ENCODE measurements at regions not wholly inside any gene's neighbourhood (a gene's known extent, or its start where the extent isn't known, plus 50 kb on each side); places are given as distances from the start of the nearest gene placed in this dataset.
"Not testable (repeated sequence)": the region's sequence is repeated elsewhere in the genome, so short reads cannot be mapped to it uniquely, and the experiment has no call there.

DNA sequence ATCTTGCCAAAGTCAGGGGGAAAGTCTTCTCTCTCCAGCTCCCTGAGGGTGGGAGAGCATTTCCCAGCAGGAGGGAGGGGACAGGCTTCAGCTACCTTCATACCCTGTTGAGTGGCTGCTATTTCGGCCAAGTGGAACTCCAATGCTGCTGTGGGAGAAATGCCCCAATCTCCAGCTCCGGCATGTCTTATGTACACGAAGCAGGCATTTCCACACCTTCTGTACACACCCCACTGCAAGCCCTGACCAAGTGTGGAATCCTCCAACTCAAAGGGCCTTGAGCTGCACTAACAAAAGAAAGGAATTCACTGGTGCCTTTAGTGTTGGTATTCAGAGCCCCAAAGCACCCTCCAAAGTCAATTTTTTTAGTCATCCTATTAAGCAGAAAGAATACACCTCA lies 313.6 kb upstream of the NT5E start:
- DNase-seq (ENCODE audit: insufficient read length, low spot score) (no peak), FAIRE-seq (no peak)

DNA sequence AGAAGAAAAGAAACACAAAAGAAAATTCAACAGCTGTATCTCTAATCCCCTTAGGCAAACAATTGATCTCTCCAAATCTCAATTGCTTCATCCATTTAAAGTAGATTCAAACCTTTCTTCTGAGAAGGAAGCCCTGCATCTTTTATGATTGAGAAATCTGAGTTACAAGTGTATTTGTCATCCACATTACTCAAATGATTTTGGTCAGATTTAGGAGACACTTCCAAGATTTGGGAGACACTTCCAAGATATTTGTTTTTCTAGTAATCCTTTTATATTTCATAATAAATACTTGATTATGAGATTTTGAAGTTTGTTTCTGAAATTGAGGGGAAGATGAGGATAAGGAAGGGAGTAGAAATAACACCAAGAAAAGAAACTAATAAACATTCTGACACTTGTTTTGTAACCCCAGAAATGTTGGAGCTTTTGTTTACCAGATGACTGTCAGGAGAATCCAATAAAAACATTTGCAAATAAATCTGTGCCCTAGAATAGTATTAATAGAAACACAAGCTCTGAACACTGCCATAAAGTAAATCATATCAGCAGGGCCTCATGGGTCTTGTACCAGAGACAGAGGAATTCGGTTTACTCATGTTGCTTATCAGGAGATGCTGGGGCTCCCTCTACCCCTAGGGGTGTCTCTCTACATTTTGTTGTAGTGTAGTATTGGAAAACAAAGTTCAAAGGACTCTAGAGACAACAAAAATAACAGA lies 314.3 kb upstream of the NT5E start:
- FAIRE-seq, result no peak
- no peak for DNase-seq (ENCODE audit: insufficient read length, low spot score)

DNA sequence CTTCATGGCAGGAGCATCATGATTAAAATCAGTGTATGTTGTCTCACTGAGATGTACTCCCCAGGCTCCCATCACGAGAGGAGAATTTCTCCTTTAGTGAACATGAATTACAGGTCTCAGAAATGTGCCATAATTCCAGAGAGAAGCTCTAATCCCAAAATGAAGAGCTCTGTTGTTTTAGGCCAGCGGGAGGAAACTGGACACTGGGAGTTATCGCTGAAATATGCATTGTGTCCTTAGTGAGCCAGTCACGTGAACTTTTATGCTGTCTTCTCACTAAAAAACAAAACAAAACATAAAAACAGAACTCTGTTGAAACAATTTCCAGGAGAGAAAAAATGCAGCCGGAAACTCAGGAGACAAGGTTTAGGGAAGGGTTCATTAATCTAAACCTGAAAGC lies 315.7 kb upstream of the NT5E start:
- FAIRE-seq, result no peak
- DNase-seq (ENCODE audit: insufficient read length, low spot score), result no peak

DNA sequence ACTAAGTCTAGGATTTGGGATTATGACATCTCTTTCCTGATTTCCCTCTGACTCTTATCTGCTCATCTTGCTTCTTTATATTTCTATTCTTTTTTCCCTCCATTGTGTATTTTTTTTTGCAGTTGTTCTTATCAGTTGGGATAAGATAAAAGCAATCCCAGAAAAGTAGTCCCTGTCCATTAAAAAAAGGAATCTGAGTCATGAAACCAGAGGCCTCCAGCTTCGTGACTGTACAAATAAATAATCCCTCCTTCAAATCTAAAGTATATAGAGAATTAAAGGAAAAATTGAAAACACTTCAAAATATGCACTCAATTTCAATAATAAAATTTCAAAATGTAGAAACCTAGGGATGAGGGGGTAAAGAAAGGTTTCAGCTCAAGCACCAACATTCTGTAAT lies 317.8 kb upstream of the NT5E start:
- no peak for FAIRE-seq
- no peak for DNase-seq (ENCODE audit: insufficient read length, low spot score)

DNA sequence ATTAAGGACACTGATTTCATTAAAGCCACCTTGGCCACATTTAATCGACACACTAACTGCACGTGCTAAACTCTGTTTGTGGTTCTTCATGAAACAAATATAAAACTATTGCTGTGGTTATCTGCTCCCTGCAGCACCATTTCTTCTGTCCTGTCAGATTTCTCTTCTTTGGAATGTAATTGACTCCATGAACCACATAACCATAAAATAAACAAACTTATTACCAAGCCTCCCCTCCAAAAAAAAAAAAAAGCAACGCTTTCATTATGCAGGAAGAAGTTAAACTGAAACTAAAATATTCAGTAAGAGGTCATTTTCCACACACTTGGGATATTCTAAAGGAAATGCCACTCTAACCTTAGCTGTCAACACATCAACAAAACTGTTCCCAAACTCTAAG lies 319.1 kb upstream of the NT5E start:
- DNase-seq (ENCODE audit: insufficient read length, low spot score) (no peak), FAIRE-seq (no peak)

DNA sequence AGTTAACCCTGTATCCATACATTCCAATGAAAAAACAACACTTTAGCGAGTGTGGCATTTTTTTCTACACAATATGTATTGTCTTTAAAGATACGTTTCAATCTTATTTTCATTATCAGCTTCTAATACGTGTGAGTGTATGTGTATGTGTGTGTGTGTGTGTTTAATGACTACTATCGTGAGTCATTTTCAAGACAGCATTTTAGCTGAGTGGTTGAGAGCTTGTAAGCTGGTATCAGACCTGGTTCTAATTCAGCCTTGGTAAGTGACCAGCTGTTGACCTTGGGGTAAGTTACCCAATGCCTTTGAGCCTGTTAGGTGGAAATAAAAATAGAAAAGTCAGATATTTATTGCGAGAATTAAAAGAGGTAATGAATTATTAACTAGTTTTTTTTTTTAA lies 320.0 kb upstream of the NT5E start:
- DNase-seq (ENCODE audit: insufficient read length, low spot score) (no peak), FAIRE-seq (no peak)

DNA sequence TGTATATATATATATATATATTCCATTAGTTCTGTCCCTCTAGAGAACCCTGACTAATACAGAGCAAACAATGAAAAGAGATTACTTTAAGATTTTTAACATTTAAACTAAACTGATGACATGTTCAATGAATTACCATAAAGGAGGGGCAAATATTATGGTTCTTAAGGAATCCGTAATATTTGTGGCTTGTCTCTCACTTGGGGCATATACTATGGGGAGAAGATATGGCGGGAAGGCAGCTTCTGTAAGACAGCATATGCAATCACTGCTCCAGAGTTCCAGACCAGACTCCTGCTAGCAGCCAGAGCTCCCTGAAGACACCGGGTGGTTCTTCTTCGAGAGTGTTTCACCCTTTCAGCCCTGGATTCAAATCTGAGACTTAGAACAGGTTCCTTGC lies 321.1 kb upstream of the NT5E start:
- no peak for DNase-seq (ENCODE audit: insufficient read length, low spot score)
- FAIRE-seq, result no peak

DNA sequence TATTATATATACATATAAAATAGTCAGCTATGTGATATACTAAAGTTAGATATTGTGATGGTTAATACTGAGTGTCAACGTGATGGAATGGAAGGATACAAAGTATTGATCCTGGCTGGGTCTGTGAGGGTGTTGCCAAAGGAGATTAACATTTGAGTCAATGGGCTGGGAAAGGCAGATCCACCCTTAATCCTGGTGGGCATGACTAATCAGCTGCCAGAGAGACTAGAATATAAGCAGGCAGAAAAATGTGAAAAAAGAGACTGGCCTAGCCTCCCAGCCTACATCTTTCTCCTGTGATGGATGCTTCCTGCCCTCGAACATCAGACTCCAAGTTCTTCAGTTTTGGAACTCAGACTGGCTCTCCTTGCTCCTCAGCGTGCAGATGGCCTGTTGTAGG lies 321.6 kb upstream of the NT5E start:
- not testable (repeated sequence) for FAIRE-seq

DNA sequence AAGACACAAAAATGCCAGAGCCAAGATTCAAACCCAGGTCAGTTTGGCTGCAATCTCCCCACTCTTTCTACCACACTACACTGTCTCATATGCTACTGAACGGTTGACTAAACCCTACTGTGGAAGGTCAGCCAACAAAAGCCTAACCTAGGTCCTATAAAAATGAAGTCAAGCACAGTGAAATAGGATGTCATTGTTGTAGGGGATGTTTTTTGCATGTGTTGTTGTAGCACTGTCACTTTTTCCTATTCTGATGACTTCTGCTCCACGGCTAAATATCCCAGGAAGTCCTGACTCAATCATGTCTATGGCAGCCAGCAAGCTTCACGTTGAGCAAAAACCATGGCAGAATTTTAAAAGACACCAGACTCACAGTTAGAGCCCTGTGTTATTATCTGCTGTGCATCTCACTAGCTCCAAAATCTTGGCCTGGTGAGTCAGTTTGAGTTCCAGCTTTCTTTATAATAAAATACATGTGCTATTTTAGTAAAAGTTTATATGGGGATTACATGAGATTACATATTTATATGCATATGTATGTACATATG lies 322.1 kb upstream of the NT5E start:
- DNase-seq (ENCODE audit: insufficient read length, low spot score), result no peak
- FAIRE-seq, result no peak

More for the DNA sequence above, 321.6 kb upstream of the NT5E start:
- not testable (repeated sequence) for DNase-seq (ENCODE audit: insufficient read length, low spot score)

DNA sequence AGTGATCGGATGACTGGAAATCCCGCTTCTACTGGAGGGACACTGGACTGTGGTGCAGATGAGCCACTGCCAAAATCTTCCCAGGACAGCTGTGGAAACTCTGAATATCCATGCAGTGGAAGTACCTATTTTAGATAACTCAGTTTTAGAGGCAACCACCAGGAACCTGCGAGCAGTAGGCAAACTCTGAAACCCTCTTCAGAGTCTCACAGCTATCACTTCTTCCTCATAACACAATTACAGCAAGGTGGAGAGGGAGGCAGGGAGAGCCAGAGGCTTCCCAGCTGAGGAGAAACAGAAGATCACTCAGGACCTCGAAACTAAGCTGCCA lies 322.8 kb upstream of the NT5E start:
- DNase-seq (ENCODE audit: insufficient read length, low spot score), result no peak
- FAIRE-seq, result no peak

DNA sequence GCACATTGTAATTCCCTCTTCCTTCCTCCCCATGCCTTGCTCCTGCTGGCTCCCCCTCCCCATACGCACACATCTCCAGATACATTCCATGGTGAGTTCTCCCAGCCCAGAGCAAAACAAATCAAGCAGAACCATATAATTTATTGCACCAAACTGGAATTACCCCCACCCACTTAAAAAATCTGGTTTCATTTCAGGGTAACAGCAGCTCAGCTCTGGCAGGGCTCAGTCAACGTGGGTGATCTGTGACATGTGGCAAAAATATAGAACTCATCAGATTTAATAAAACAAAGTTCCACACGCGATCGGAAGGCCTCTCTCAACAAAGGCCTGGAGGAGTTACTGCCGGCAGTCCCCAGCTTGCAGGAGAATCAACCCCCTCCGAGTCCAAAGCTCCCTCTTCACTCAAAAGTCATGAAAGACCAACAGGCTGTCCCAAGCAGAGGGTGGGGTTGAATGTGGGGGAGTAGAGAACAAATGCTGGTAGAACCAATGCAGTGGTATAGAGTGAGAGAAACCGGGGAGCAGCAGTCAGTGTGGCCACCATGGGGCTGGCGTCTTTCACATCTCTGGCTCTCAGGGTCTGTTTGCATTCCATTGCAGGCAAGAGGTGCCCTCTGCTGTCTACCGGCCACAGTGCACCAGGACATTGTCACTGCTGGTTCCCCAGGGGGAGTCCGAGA lies 323.3 kb upstream of the NT5E start:
- DNase-seq (ENCODE audit: insufficient read length, low spot score) (no peak), FAIRE-seq (no peak)

DNA sequence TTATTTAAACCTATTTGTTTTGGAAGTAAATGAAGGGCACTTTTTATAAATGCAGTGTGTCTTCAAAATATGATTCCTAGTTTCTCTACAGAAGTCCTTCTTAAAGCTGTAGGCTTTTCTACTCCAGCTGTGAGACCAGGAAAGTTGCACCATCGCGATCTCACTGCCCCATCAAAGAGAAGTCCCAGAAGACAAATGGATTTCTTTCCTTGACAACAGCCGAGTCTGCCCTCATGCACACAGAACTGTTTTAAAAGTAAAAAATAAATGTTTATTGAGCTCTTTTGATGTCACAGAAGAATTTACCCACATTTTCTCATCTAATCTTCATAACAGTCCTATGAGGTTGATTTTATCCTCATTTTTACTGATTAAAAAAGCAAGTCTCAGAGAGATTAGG lies 324.4 kb upstream of the NT5E start:
- FAIRE-seq, result no peak
- no peak for DNase-seq (ENCODE audit: insufficient read length, low spot score)

DNA sequence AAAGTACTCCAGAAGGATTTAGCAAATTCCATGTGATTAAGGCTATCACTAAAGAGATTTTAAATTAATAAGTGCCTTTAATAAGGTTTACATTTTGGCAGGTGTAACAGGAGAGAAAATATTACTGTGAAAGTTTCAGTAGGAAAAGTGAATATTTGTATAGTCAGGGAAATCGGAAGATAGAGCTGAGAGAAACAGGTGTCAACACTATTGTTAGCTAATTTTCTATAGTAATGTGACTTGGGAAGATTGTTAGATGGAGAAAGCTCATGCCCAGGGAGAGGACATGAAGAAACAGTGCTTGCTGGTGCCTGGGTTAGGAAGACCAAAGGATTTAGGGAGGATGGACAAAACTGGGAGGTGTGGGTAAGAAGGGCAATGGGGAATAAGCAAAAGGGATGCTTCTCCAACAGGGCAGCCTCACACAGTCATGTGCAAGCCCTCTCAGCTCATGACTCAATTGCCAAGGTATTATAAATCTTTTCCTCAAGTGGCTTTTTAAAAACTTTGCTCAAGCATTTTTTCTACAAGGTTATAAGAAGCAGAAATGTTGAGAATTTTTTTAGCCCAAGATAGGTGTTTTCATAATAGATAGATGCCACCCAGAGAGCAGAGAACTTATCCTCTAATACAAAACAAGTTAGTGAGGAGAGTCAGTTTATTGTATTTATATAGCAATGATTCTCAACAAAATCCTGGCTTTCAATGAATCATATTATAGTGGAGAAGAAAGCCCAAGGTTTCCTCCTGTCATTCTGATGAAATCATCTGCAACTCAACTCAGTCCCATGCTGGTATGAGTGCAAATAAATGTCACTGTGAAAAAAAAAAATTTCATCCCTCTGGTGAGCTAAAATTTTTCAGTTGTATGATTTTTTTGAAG lies 325.2 kb upstream of the NT5E start:
- FAIRE-seq (no peak), DNase-seq (ENCODE audit: insufficient read length, low spot score) (no peak)

DNA sequence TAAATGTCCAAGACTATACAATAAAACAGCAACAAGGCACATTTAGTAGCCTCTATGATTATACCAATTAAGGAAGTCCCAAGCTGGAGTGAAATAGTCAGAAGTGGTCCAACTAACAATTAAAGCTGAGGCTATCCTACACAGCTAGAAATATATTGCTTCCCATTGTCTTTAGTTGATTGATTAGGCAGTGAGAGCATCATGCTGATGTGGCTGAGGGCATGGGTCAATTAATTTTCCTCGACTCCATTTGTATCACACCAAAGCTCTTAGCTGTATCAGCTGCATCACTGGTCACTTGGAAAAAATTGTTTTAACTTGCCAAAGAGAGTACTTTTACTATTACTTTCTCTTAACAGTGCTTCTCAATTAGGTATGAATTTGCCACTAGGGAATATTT lies 328.7 kb upstream of the NT5E start:
- FAIRE-seq, result no peak

DNA sequence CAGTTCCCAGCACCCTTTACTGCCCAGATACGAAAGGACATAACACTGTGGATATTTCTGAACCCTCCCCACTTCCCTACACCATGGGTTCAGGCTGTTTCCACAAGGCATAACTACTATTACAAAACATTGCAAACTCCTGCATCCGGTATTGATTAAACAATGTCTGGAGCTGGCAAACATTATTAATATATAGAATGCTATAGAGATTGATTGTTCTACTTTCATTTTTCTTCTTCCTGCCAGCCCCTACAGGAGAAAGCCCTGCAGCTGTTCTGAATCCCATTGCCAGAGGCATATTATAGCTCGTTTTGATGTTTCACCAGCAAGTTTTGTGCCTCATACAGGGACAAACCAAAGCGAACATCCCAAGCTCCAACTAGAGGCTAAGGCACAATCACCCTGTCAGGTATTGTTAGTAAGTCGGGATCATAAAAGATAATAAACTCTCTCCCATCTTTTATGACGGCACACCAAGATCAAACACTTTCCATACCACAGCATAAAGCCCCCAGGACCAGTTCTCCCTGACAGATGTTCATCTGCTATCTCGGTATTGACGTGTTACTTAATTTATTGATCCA lies 331.1 kb upstream of the NT5E start:
- DNase-seq (ENCODE audit: insufficient read length, low spot score), result no peak

More for the DNA sequence above, 328.7 kb upstream of the NT5E start:
- DNase-seq (ENCODE audit: insufficient read length, low spot score), result no peak

DNA sequence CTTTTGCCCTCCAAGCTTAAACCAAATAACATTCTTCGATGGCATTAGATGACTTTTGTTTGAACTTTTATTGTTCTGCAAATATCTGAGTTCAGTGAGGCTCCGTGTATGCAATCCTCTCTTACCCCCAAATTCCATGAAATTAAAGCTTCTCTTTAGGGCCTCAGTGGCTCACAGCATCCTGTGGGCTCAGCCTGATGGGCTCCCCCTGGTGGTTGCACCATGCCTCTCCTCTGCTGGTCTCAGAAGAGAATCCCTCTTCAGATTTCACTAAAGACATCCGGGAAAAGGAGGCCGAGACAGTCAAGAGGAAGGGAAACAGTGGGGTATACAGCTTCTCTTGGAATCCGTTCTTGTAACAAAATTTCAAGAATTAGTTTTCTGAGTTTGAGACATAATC lies 331.6 kb upstream of the NT5E start:
- FAIRE-seq, result no peak
- no peak for DNase-seq (ENCODE audit: insufficient read length, low spot score)

More for the DNA sequence above, 331.1 kb upstream of the NT5E start:
- no peak for FAIRE-seq

DNA sequence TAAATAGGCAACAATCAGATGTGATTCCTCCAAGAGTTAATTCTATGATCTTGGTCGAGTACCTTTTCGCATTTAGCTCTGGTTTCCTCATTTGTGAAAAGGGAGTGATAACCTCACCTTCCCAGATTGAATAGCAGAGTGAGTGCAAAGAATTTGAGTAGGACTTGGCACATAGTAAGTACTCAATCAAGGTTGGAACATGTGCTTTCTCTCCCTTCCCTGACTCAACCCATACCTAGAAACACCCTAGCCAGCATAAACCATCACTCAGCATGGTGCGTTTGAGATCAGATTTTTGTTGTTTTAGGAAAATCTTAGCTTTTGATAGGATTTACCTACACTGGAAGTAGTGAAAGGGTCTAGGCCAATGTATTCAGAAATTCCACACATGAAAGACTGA lies 333.4 kb upstream of the NT5E start:
- DNase-seq (ENCODE audit: insufficient read length, low spot score) (no peak), FAIRE-seq (no peak)

DNA sequence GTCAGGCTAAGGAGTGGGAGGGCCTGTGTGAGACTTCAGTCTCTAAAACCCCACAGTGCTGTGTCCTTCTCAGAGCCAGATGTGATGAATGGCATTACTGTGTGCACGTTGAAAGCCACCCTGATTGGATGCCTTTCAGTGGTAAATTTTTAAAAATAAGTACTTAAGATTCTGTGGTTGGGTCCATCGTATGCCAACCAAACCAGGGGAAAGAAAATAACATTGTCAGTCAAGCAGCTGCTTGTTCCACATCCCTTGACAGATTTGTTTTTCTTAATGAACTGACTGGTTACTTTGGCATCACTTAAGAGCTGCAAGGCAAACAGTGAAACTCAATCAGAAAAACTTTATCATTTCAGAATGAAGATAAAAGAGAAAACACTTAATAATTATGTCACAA lies 334.0 kb upstream of the NT5E start:
- DNase-seq (ENCODE audit: insufficient read length, low spot score) (no peak), FAIRE-seq (no peak)

DNA sequence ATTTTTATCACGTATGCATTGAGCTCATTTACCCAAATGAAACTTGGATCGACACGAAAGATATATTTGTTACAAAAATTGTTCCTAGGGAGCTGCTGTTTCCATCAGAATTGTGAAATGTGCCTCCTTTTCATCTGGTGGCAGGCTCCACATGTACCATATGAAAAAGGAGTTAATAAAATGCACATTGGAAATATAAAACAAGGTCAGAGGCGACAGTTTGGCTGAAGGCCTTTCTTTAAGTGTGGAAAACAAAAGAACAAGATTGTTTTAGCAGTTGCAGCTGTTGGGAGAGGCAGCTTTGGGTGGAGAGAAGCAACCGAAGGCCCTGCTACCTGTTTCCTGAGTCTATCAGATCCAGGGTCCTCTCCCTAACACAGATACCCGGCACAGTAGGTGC lies 334.5 kb upstream of the NT5E start:
- DNase-seq (ENCODE audit: insufficient read length, low spot score), result no peak
- FAIRE-seq, result no peak

DNA sequence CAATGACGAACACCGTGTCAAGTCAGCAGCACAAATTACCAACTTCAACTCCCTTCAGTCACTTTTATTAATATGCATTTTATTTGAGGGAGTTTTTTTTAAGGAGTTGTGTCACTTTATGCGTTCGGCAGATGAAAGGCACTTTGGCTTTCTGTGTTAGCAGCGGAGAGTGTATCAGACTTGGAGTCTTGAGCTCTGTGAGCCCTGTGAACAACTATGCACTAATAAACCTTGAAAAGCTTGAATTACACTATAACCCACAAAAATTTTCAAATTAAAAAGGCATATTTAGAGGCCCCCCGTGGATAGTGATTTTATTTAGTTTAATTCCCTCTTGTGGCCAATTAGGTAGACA lies 335.3 kb upstream of the NT5E start:
- DNase-seq (ENCODE audit: insufficient read length, low spot score), result no peak
- no peak for FAIRE-seq

DNA sequence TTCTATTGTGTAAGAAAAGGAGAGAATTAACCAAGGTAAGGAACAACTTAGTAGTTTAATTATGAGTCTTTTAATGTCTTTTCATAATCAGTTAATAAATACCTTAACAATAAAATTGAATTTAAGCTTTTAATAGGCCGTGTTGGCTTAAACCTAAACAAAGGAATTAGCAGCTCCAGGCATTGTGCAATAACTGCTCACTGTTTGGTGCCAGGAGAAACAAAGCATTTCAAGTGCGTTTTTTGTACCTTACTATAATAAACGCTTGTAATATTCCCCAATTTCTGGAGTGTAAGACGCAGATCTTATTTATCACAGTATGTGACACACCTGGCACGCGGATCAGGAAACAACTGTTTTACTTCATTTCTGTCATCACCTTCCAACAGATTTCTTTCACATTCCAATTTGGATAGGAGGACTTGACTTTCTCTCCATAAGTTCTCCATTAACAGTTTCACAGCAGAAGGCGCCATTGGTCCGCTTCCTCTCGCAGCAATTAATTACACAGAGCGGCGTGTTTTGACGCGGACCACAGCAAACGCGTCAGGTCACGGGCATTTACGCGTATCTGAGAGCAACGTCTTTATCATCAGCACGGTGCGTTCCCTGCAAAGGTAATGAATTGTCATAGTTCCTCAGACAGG lies 335.8 kb upstream of the NT5E start:
- DNase-seq (ENCODE audit: insufficient read length, low spot score) (no peak), FAIRE-seq (no peak)
